H1 (cell line): ENCODE measurements at regions not wholly inside any gene's neighbourhood (a gene's known extent, or its start where the extent isn't known, plus 50 kb on each side); places are given as distances from the start of the nearest gene placed in this dataset.
A peak's percentile ranks its signal among the peaks of the same experiment; 100 is the strongest.

Source experiments
- CTCF ChIA-PET: fragments of 300-600 bp; sonication (Branson Sonifier 250); formaldehyde crosslinking; loops from one replicate; lab custom pipeline; 2021; ENCODE audit not compliant: partially characterized antibody; lab: Charles Lee
- POLR2A ChIA-PET: fragments of 300-600 bp; sonication (Branson Sonifier 250); formaldehyde crosslinking; loops from one replicate; lab custom pipeline; 2021; ENCODE audit warnings: inconsistent platforms; ENCODE audit not compliant: partially characterized antibody; lab: Charles Lee
- DNase-seq, 2 experiments: peaks; one replicate each; pipeline versions ENCODE4 v3.0.0 to v3.0.0-alpha.2; 2010 to 2022; ENCODE audit warnings: low spot score in 2 of 2, low read depth in 1 of 2, mixed read lengths in 1 of 2
- FAIRE-seq: peaks from 2 replicates; lab custom pipeline; 2011; peaks lifted over from hg19 to GRCh38; lab: Jason Lieb, UNC
- H2AFZ ChIP-seq: 2 replicates; pipeline ENCODE4 v1.8.1; 2012; ENCODE audit warnings: low read length, inconsistent platforms
- H2AK5ac ChIP-seq: 2 replicates; pipeline ENCODE4 v1.6.1; 2013; ENCODE audit warnings: low read depth, low read length
- H2BK120ac ChIP-seq: replicated peaks from 2 replicates; pipeline ENCODE3; 2013; ENCODE audit warnings: low read depth, low read length, inconsistent platforms
- H2BK12ac ChIP-seq: 2 replicates; pipeline ENCODE4 v1.6.1; 2013; ENCODE audit warnings: low read depth, low read length
- H2BK15ac ChIP-seq: 2 replicates; pipeline ENCODE4 v1.6.1; 2013; ENCODE audit warnings: low read length
- H2BK20ac ChIP-seq: 2 replicates; pipeline ENCODE4 v1.6.1; 2013; ENCODE audit warnings: low read length
- H2BK5ac ChIP-seq: 2 replicates; pipeline ENCODE4 v1.6.1; 2013; ENCODE audit warnings: low read depth, low read length
- H3K14ac ChIP-seq: 2 replicates; pipeline ENCODE4 v1.6.1; 2013; ENCODE audit warnings: inconsistent platforms; ENCODE audit not compliant: insufficient read length
- H3K18ac ChIP-seq: 2 replicates; pipeline ENCODE4 v1.6.1; 2013; ENCODE audit warnings: low read length; ENCODE audit errors: extremely low read depth
- H3K23ac ChIP-seq: 2 replicates; pipeline ENCODE4 v1.6.1; 2013; ENCODE audit warnings: inconsistent platforms; ENCODE audit not compliant: insufficient read length
- H3K23me2 ChIP-seq: 2 replicates; pipeline ENCODE4 v1.6.1; 2013; ENCODE audit warnings: low read depth, low read length
- H3K27ac ChIP-seq: 2 replicates; pipeline ENCODE4 v1.6.1; 2011; ENCODE audit warnings: low read depth, low read length, inconsistent platforms
- H3K27me3 ChIP-seq, 4 experiments: replicated peaks in 1 of 4; 1 replicate in 1 of 4; 2 replicates in 3 of 4; pipeline versions ENCODE4 v1.6.1 to v1.8.1; 2011 to 2013; ENCODE audit warnings: low read length in 3 of 4, mild to moderate bottlenecking in 3 of 4, inconsistent platforms in 2 of 4, mixed read lengths in 2 of 4, moderate library complexity in 1 of 4; ENCODE audit not compliant: control insufficient read depth in 3 of 4, insufficient read depth in 3 of 4; ENCODE audit errors: extremely low read depth in 1 of 4
- H3K36me3 ChIP-seq, 4 experiments: 2 replicates each; pipeline versions ENCODE4 v1.6.1 to v1.8.1; 2011 to 2013; ENCODE audit warnings: mild to moderate bottlenecking in 4 of 4, low read length in 3 of 4, moderate library complexity in 2 of 4, control low read depth in 1 of 4, inconsistent platforms in 1 of 4; ENCODE audit not compliant: insufficient read depth in 4 of 4, control insufficient read depth in 2 of 4
- H3K4ac ChIP-seq: replicated peaks from 2 replicates; pipeline ENCODE3; 2013; ENCODE audit warnings: low read length, low read depth, mixed read lengths, inconsistent platforms; ENCODE audit not compliant: insufficient read length
- H3K4me1 ChIP-seq, 4 experiments: replicated peaks in 1 of 4; 1 replicate in 1 of 4; 2 replicates in 3 of 4; pipeline versions ENCODE4 v1.6.1 to v1.8.1; 2011 to 2013; ENCODE audit warnings: low read length in 3 of 4, inconsistent platforms in 2 of 4, mixed read lengths in 1 of 4; ENCODE audit not compliant: insufficient read depth in 4 of 4, control insufficient read depth in 3 of 4
- H3K4me2 ChIP-seq, 2 experiments: 2 replicates each; pipeline versions ENCODE4 v1.6.1 to v1.8.1; 2011 to 2013; ENCODE audit warnings: low read depth in 2 of 2, low read length in 2 of 2, control low read depth in 1 of 2, inconsistent platforms in 1 of 2, mild to moderate bottlenecking in 1 of 2; ENCODE audit not compliant: insufficient read depth in 1 of 2
- H3K4me3 ChIP-seq, 4 experiments: fragments of 200-600, 300-600 bp in 1 of 4; sonication (generic), shearing (Covaris generic), sonication (Bioruptor Twin) in 1 of 4; 2 replicates each; pipeline versions ENCODE4 v1.5.1 to v1.8.1; 2011 to 2016; ENCODE audit warnings: low read length in 4 of 4, low read depth in 3 of 4, control low read depth in 2 of 4, inconsistent platforms in 2 of 4, mild to moderate bottlenecking in 2 of 4, mixed read lengths in 1 of 4, moderate library complexity in 1 of 4; ENCODE audit not compliant: insufficient read depth in 2 of 4; ENCODE audit errors: extremely low read depth in 1 of 4
- H3K56ac ChIP-seq: replicated peaks from 2 replicates; pipeline ENCODE3; 2013; ENCODE audit warnings: low read depth, mild to moderate bottlenecking, mixed read lengths, low read length, inconsistent platforms; ENCODE audit not compliant: insufficient read length
- H3K79me1 ChIP-seq: 2 replicates; pipeline ENCODE4 v1.6.1; 2013; ENCODE audit warnings: low read depth, low read length, control low read depth
- H3K79me2 ChIP-seq, 2 experiments: 2 replicates each; pipeline versions ENCODE4 v1.6.1 to v1.8.1; 2012 to 2013; ENCODE audit warnings: low read length in 2 of 2, mild to moderate bottlenecking in 2 of 2, inconsistent platforms in 1 of 2; ENCODE audit not compliant: insufficient read depth in 2 of 2, control insufficient read depth in 1 of 2
- H3K9ac ChIP-seq, 4 experiments: replicated peaks in 1 of 4; 1 replicate in 1 of 4; 2 replicates in 3 of 4; pipeline versions ENCODE4 v1.6.1 to v1.8.1; 2011 to 2013; ENCODE audit warnings: low read depth in 3 of 4, low read length in 3 of 4, control low read depth in 2 of 4, mild to moderate bottlenecking in 2 of 4, moderate library complexity in 2 of 4, inconsistent platforms in 1 of 4; ENCODE audit errors: extremely low read depth in 1 of 4
- H3K9me3 ChIP-seq, 2 experiments: 2 replicates each; pipeline versions ENCODE4 v1.6.1 to v1.8.1; 2012 to 2013; ENCODE audit warnings: mild to moderate bottlenecking in 2 of 2, moderate library complexity in 2 of 2, control low read depth in 1 of 2, inconsistent platforms in 1 of 2, low read depth in 1 of 2, low read length in 1 of 2, mixed read lengths in 1 of 2; ENCODE audit not compliant: insufficient read depth in 2 of 2
- H4K20me1 ChIP-seq, 2 experiments: replicated peaks in 1 of 2; 2 replicates each; pipeline versions ENCODE3 to v1.8.1; 2011 to 2013; ENCODE audit warnings: inconsistent platforms in 2 of 2, low read length in 2 of 2, mild to moderate bottlenecking in 1 of 2; ENCODE audit not compliant: insufficient read depth in 2 of 2, control insufficient read depth in 1 of 2
- H4K5ac ChIP-seq: 2 replicates; pipeline ENCODE4 v1.6.1; 2013; ENCODE audit warnings: low read length, low read depth, mixed read lengths, inconsistent platforms; ENCODE audit not compliant: insufficient read length
- H4K8ac ChIP-seq: 2 replicates; pipeline ENCODE4 v1.8.0; 2013; ENCODE audit warnings: mild to moderate bottlenecking, moderate library complexity, low read length, inconsistent platforms; ENCODE audit not compliant: insufficient read depth; ENCODE audit errors: extremely low read depth
- H4K91ac ChIP-seq: replicated peaks from 2 replicates; pipeline ENCODE3; 2013; ENCODE audit warnings: low read length, mixed read lengths, inconsistent platforms; ENCODE audit not compliant: insufficient read length
- CEBPB ChIP-seq: IDR thresholded peaks from 2 replicates; pipeline ENCODE4 v1.6.1; 2012; ENCODE audit warnings: low read depth, low read length
- CREB1 ChIP-seq: IDR thresholded peaks from 2 replicates; pipeline ENCODE4 v1.6.1; 2012; ENCODE audit warnings: inconsistent platforms
- JUND ChIP-seq: IDR thresholded peaks from 2 replicates; pipeline ENCODE4 v1.6.1; 2011; ENCODE audit warnings: mild to moderate bottlenecking, improper control_type of control experiment, low read length
- RBBP5 ChIP-seq: IDR thresholded peaks from 2 replicates; pipeline ENCODE4 v1.7.1; 2012; ENCODE audit warnings: low read depth, mild to moderate bottlenecking, inconsistent platforms, low read length, moderate library complexity, borderline replicate concordance
- SP1 ChIP-seq: IDR thresholded peaks from 2 replicates; pipeline ENCODE4 v1.6.1; 2011; ENCODE audit warnings: low read depth, low read length
- WGBS, 2 experiments: shearing (Covaris generic) in 1 of 2; methylation state at CpG; one replicate each; pipeline versions ENCODE4 v1.1.6 to v1.1.7; 2013 to 2015; ENCODE audit warnings: low lambda C conversion rate in 2 of 2, mixed read lengths in 2 of 2, inconsistent platforms in 1 of 2, low coverage in 1 of 2, missing lambda C conversion rate in 1 of 2; ENCODE audit not compliant: insufficient replicate concordance in 2 of 2, insufficient coverage in 1 of 2, insufficient read length in 1 of 2; ENCODE audit errors: extremely low coverage in 1 of 2, missing lambda C conversion rate in 1 of 2; 5-methylcytosine and 5-hydroxymethylcytosine counted together
- TF ChIP-seq, protein P1 (sequence below): IDR thresholded peaks from 2 replicates; pipeline ENCODE4 v1.6.1; 2012; ENCODE audit warnings: low read length, inconsistent platforms

DNA sequence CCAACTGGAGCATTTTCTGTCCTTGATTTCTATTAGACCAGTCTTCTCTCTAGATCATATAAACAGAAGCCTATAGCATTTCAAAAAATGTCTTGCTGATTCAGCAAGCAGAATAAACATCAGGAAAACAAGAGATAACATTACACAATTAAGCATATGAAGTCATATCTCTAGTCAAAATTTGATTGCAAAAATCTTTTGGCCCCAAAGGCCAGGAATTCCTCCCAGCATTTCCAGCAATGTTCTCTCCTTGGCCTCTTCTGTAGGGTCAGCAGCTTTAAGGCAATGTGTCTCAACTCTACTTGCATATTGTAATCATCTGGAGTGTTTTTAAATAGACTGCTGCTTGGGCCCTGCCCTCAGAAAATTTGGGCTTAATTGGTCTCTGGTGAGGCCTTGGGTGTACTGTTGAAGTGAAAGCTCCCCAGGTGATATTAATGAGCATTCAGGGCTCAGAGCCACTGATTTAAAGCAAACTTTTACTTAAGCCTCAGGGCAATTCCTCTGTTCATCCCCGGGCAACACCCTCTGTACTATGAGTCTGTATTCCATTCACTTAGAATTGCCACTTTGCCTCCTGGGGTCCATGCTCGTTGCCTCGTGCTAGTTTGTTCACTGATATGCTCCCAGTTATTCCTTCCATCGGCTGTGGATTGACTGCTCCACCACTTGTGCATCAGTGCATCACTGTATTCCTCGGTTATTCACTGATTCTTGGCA is 1072.6 kb downstream of the ROBO2 start:
- H3K79me1 ChIP-seq: no peaks in the 10 kb centered on the region
- H3K9ac ChIP-seq: no peak overlapping the region
- POLR2A ChIA-PET: no interaction called here
- H2AFZ ChIP-seq: peak overlapping the region; percentile 85
- no peak overlapping the region for H4K5ac ChIP-seq
- no peaks in the 10 kb centered on the region for H3K36me3 ChIP-seq
- H3K23ac ChIP-seq: no peak overlapping the region
- no peaks in the 10 kb centered on the region; the same call in 1 of the 2 replicates for H3K23me2 ChIP-seq
- no peak overlapping the region for H3K14ac ChIP-seq
- FAIRE-seq (no peak), DNase-seq (no peak)
- no peak overlapping the region for H2BK15ac ChIP-seq
- no peak overlapping the region for H3K4me2 ChIP-seq
- peak overlapping the region; percentile 29; the same call in 1 of the 2 replicates for H2BK12ac ChIP-seq
- WGBS, 2 experiments: 94% methylated on average over 5 of the region's 5 CpGs; no CpG with 5 or more reads in 1 of the 2 experiments
- no peak overlapping the region for H2AK5ac ChIP-seq
- H3K56ac ChIP-seq: no peak overlapping the region
- peak overlapping the region; percentile 62; the same call in 1 of the 2 replicates for H3K18ac ChIP-seq
- H2BK20ac ChIP-seq: no peak overlapping the region
- no peak overlapping the region for H3K4ac ChIP-seq
- peaks cover 0 to 7% of the 10 kb centered on the region in 2 experiments; a peak in 1 of 4 replicates for H3K9me3 ChIP-seq
- no peaks in the 10 kb centered on the region for H3K27me3 ChIP-seq
- no peak overlapping the region for H4K91ac ChIP-seq
- H3K79me2 ChIP-seq: no peaks in the 10 kb centered on the region
- TF ChIP-seq, protein P1, sequence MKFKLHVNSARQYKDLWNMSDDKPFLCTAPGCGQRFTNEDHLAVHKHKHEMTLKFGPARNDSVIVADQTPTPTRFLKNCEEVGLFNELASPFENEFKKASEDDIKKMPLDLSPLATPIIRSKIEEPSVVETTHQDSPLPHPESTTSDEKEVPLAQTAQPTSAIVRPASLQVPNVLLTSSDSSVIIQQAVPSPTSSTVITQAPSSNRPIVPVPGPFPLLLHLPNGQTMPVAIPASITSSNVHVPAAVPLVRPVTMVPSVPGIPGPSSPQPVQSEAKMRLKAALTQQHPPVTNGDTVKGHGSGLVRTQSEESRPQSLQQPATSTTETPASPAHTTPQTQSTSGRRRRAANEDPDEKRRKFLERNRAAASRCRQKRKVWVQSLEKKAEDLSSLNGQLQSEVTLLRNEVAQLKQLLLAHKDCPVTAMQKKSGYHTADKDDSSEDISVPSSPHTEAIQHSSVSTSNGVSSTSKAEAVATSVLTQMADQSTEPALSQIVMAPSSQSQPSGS: no peak
- TF ChIP-seq RBBP5 (no peak), CEBPB (no peak), CREB1 (no peak), SP1 (no peak), JUND (no peak)
- peaks cover 0 to 7% (median 0%) of the 10 kb centered on the region in 4 experiments; a peak in 2 of 7 replicates for H3K4me1 ChIP-seq
- H2BK5ac ChIP-seq: no peak overlapping the region
- H4K20me1 ChIP-seq: no peaks in the 10 kb centered on the region
- CTCF ChIA-PET: no interaction called here
- H3K4me3 ChIP-seq: no peak overlapping the region
- H4K8ac ChIP-seq: no peak overlapping the region
- no peak overlapping the region for H3K27ac ChIP-seq
- peak overlapping the region; percentile 56 for H2BK120ac ChIP-seq
